T-helper 2 cell (primary cell): ENCODE measurements at regions not wholly inside any gene's neighbourhood (a gene's known extent, or its start where the extent isn't known, plus 50 kb on each side); places are given as distances from the start of the nearest gene placed in this dataset.
"Not testable (repeated sequence)": the region's sequence is repeated elsewhere in the genome, so short reads cannot be mapped to it uniquely, and the experiment has no call there.

Experiments
- DNase-seq, 5 experiments: peaks; one replicate each; pipeline versions ENCODE4 v3.0.0 to v3.0.0-alpha.2; 2012 to 2022

DNA sequence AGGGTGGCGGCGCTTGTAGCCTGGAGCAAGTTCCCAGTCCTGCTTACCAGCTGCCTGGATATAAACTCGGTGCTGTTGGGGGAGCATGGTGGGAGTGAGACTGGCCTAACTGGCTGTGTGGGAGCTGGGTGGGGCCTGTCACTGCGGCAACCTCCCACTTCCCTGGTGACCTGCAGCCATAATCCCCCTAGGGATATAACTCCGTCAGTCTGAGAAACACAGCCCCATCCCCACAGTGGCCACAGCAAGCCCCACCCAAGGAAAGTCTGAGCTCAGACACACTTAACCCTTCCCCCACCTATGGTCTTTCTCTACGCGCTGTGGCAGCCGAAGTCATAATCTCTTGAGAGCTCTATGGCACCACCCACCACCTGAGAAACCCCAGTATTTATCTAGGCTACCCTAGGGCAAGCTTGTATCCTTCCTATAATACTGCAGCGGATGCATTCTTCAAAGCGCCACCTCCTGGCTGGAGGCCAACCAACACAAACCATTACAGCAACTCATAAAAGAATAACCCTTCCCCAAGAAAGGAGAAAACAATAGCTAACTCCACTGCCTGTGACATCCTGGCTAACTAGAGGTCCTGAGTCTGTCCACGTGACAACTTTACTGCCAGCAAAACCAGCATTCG, 57.4 kb downstream of the ZNF648 start:
- no peak for DNase-seq

GRCh38 chr1:182003025-182003725, 58.3 kb downstream of the ZNF648 start:
- no peak for DNase-seq

GRCh38 chr1:182002570-182002969, 58.9 kb downstream of the ZNF648 start:
- no peak for DNase-seq

GRCh38 chr1:181998858-181999257, 62.7 kb downstream of the ZNF648 start:
- DNase-seq: no peak

- DNase-seq: no peak
These were observed 69.4 kb downstream of the ZNF648 start for GRCh38 chr1:181992072-181992471.

GRCh38 chr1:181990728-181991127, 70.8 kb downstream of the ZNF648 start:
- DNase-seq: no peak

GRCh38 chr1:181989261-181989920, 72.1 kb downstream of the ZNF648 start:
- no peak for DNase-seq

- DNase-seq: no peak
These were observed 73.5 kb downstream of the ZNF648 start for GRCh38 chr1:181987996-181988395.

GRCh38 chr1:181987334-181987895, 74.1 kb downstream of the ZNF648 start:
- no peak for DNase-seq

- no peak for DNase-seq
These were observed 74.6 kb downstream of the ZNF648 start for GRCh38 chr1:181986907-181987305.

GRCh38 chr1:181985936-181986906, 75.3 kb downstream of the ZNF648 start:
- no peak for DNase-seq

DNA sequence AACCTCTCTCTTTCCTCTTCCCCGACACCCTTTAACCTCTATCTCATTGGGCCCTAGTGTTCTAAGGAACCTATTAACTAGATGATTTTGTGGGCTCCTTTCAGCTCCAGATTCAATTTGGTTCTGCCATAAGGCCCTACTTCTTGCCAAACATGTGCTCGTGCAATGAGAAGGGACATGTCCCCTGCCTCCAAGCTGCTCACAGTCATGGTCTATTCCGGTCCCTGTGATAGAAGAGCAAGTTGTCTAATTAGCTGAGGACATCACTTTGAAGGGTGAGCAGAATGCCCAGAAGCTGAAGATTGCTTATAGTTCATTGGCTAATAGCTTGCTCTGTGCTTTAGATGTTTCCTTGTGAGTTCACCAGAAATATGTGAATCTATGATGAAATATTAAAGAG, 76.2 kb downstream of the ZNF648 start:
- no peak for DNase-seq

DNA sequence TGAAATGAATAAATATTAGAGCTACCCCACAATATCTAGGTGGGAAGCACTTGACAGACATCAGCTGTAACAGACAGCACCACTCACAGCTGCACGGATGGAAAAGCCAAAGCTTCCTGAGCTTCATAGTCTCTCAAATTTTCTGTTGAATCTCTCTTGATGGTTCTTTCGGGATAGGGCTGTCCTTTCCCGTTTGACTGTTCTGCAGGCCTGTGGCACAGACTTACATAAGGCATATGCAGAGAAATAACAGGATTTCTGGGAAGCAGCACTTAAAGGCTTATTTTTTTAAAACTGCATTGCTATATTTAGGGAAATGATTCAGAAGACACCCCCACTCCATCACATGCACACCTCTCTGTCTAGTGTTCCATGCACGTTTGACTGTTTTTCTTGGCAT, 77.5 kb downstream of the ZNF648 start:
- no peak for DNase-seq

DNA sequence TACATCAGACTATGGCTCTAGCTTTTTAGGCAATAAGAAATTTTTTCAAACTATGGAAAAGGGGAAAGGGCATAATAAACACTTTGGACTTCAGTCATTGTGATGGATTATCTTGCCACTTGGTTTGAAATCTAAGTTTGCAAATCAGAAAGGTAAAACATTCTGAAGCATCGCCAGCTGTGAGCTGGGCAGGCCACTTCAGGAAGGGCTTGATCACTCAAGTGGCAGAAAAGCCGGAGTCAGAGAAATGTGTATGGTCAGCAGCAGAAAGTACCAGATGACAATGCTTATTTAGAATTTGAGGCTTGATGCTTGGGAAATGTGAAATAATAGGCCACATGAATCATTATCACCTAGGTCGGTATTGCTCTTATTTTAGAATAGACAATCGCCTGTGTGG, 79.7 kb downstream of the ZNF648 start:
- DNase-seq: no peak

- no peak for DNase-seq
These were observed 89.3 kb downstream of the ZNF648 start for GRCh38 chr1:181972256-181972655.

GRCh38 chr1:181971424-181971823, 90.1 kb downstream of the ZNF648 start:
- no peak for DNase-seq

GRCh38 chr1:181969902-181970301, 91.6 kb downstream of the ZNF648 start:
- no peak for DNase-seq

GRCh38 chr1:181954696-181955095, 106.8 kb downstream of the ZNF648 start:
- not testable (repeated sequence) for DNase-seq

DNA sequence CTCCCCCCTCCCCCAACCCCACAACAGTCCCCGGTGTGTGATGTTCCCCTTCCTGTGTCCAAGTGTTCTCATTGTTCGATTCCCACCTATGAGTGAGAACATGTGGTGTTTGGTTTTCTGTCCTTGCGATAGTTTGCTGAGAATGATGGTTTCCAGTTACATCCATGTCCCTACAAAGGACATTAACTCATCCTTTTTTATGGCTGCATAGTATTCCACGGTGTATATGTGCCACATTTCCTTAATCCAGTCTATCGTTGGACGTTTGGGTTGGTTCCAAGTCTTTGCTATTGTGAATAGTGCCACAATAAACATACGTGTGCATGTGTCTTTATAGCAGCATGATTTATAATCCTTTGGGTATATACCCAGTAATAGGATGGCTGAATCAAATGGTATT, 107.3 kb downstream of the ZNF648 start:
- DNase-seq: not testable (repeated sequence)

- DNase-seq: no peak
These were observed 107.9 kb downstream of the ZNF648 start for GRCh38 chr1:181953596-181953995.

DNA sequence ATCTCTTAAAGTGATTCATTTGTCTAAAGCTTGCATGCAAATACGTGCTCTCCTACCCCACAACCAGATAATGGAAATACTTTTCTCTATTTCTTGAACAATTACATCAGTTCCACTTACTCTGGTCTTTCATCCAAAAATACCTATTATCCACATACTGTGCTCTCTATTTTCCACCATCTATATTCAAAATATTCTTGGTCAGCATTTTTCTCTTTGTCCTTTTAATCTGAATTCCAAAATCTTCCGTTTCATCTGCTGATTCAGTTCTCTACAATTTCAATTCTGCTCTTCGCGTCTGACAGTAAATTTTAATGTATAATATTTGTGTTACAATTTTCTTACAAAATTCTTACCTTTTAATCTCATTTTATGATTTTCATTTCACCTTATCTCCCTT, 110.3 kb downstream of the ZNF648 start:
- DNase-seq: no peak

DNA sequence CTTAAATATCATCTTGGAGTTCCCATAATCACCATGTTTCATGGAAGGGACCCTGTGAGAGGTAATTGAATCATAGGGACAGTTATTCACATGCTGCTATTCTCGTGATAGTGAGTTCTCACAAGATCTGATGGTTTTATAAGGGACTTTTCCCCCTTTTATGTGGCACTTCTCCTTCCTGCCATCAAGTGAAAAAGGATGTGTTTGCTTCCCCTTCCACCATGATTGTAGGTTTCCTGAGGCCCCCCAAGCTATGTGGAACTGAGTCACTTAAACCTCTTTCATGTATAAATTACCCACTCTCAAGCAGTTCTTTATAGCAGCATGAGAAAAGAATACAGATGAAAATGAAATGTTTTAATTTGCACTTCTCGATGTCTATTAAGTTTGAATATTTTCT, 112.0 kb downstream of the ZNF648 start:
- DNase-seq: no peak

DNA sequence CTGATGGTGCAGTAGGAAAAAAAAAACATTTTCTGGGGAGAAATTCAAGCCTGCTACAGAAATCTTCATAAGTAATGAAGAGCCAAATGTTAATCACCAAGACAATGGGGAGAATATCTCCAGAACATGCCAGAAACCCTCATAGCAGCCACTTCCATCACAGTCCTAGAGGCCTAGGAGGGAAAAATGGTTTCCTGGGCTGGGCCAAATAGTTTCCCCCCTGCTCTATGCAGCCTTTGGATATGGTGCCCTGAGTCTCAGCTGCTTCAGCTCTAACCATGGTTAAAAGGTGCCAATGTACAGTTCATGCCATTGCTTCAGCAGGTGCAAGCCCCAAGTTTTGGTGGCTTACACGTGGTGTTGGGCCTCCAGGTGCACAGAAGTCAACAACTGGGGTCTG, 113.1 kb downstream of the ZNF648 start:
- DNase-seq: no peak
